ENCODE measurements at regions not wholly inside any gene's neighbourhood (a gene's known extent, or its start where the extent isn't known, plus 50 kb on each side); places are given as distances from the start of the nearest gene placed in this dataset.

- H3K27ac ChIP-seq: peak overlapping the region; percentile 72
- peak; percentile 25 for DNase-seq (ENCODE audit: low spot score)
- ChIA-PET POLR2A (ENCODE audit: low non-redundant PET) (no interaction called here), CTCF (interaction anchor here (0.7 kb wide), 1 partner anchor 717 kb away, joined by 8 read pairs; no protein-coding TSS in a partner anchor)
- no peak for TF ChIP-seq CTCF (conservative IDR thresholded peaks at IDR 0.05; ENCODE audit: low read depth)
Measured at GRCh38 chr1:115400426-115400825, 62.4 kb upstream of the NGF start.

GRCh38 chr1:115398745-115399144, 60.7 kb upstream of the NGF start:
- no peak for DNase-seq (ENCODE audit: low spot score)
- ChIA-PET POLR2A (ENCODE audit: low non-redundant PET) (no interaction called here), CTCF (no interaction called here)
- no peak overlapping the region for H3K27ac ChIP-seq
- no peak for TF ChIP-seq CTCF (conservative IDR thresholded peaks at IDR 0.05; ENCODE audit: low read depth)

Measured in RWPE1 (cell line).